OCI-LY7 (cell line): ENCODE measurements at regions not wholly inside any gene's neighbourhood (a gene's known extent, or its start where the extent isn't known, plus 50 kb on each side); places are given as distances from the start of the nearest gene placed in this dataset.

Source experiments
- EZH2phosphoT487 ChIP-seq: fragments of 200-600 bp; sonication (generic); IDR thresholded peaks from 2 replicates; pipeline ENCODE4 v1.6.1; 2018; ENCODE audit warnings: low read depth, borderline replicate concordance, mild to moderate bottlenecking, mixed run types, antibody characterized with exemption, low read length, moderate library complexity, mixed read lengths
- TF ChIP-seq, protein P1 (sequence below): fragments of 200-600 bp; sonication (generic); conservative IDR thresholded peaks from 2 replicates; pipeline ENCODE4 v1.5.1; 2014; ENCODE audit warnings: mild to moderate bottlenecking, antibody characterized with exemption, low read length, moderate library complexity, mixed read lengths

DNA sequence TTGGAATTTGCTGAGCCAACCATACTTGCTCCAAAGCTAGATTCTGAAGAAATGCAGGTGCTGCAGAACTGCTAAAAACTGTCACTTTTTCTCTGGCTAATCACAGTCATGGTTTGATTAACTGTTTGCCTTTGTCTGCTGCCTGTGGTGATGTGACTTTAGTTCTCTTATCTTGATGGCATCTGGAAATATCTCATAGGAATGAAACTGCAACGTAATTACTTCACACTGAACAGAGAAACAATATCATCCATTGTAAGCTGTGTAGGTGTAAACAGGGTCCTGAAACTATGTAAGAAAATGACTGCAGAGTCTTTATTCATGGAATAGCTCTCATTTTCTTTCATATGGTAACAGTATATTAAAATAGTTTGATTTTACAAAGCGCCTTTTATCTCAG is 721.9 kb upstream of the HS3ST5 start:
- TF ChIP-seq, protein P1, sequence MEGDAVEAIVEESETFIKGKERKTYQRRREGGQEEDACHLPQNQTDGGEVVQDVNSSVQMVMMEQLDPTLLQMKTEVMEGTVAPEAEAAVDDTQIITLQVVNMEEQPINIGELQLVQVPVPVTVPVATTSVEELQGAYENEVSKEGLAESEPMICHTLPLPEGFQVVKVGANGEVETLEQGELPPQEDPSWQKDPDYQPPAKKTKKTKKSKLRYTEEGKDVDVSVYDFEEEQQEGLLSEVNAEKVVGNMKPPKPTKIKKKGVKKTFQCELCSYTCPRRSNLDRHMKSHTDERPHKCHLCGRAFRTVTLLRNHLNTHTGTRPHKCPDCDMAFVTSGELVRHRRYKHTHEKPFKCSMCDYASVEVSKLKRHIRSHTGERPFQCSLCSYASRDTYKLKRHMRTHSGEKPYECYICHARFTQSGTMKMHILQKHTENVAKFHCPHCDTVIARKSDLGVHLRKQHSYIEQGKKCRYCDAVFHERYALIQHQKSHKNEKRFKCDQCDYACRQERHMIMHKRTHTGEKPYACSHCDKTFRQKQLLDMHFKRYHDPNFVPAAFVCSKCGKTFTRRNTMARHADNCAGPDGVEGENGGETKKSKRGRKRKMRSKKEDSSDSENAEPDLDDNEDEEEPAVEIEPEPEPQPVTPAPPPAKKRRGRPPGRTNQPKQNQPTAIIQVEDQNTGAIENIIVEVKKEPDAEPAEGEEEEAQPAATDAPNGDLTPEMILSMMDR = no peak
- no peak for TF ChIP-seq EZH2phosphoT487
